ENCODE measurements at regions not wholly inside any gene's neighbourhood (a gene's known extent, or its start where the extent isn't known, plus 50 kb on each side); places are given as distances from the start of the nearest gene placed in this dataset.

- no peak for DNase-seq
Measured at GRCh38 chr6:90668141-90668540, 81.3 kb upstream of the MAP3K7 start.

DNA sequence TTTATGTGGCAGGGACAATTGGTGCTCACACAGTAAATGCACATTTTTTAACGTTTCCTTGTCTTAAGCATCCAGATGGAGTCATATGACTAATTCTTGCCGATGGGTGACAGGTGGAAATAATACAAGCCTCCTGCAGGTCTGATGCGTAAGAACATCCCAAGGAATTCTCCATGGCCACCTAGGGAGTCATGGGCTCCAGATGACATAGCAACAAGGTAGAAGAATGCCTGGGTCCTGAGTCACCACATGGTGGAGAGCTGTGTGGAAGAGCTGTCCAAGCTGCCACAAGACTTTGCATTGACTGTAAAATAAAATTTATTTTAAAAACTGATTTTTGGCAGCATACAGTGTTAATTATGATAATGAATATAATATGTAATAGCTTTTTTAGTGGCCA is 77.0 kb upstream of the MAP3K7 start:
- DNase-seq: no peak

- no peak for DNase-seq
Measured at GRCh38 chr6:90663106-90663505, 76.2 kb upstream of the MAP3K7 start.

- no peak for DNase-seq
Measured at GRCh38 chr6:90660931-90661330, 74.1 kb upstream of the MAP3K7 start.

GRCh38 chr6:90658497-90658896 is 71.6 kb upstream of the MAP3K7 start:
- no peak for DNase-seq

DNA sequence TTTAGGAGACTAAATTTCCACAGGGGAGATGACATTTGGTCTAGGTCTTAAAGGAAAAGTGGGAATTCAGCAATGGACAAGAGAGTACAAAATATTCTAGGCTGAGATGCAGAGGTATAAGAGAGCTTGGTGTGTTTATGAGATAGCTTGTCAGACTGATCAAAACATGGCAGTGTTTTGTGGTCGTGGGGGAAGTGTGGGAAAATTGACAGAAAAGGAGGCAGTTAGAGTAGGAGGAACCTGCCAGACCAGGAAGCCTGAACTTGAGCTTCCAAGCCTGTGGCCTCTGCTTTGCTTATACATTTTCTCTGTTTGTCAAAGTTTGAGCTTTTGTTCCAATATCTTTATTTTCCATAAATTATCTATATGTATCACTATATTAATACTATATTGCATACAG is 69.5 kb upstream of the MAP3K7 start:
- no peak for DNase-seq

DNA sequence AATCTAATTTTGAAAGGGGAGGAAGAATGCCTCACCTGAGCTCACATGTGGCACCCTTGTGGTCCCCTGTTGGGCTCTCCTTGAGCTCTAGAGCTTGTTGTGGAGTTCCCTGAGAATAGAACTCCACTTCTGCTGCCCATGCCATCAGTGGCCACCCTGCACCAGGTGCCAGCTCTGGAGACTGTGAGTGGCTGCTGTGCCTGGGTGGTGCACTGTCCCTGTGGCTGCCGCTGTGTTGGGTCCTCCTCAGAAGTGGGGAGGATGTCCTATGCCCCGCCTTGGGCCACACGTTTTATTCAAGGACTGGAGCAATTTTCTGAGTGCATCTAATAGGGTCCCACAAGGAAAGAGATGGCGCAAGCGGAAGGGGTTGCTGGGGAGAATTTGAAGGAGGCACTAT is 67.9 kb upstream of the MAP3K7 start:
- no peak for DNase-seq

GRCh38 chr6:90654166-90654565 is 67.3 kb upstream of the MAP3K7 start:
- no peak for DNase-seq

- no peak for DNase-seq
Measured at GRCh38 chr6:90653750-90654149, 66.9 kb upstream of the MAP3K7 start.

DNA sequence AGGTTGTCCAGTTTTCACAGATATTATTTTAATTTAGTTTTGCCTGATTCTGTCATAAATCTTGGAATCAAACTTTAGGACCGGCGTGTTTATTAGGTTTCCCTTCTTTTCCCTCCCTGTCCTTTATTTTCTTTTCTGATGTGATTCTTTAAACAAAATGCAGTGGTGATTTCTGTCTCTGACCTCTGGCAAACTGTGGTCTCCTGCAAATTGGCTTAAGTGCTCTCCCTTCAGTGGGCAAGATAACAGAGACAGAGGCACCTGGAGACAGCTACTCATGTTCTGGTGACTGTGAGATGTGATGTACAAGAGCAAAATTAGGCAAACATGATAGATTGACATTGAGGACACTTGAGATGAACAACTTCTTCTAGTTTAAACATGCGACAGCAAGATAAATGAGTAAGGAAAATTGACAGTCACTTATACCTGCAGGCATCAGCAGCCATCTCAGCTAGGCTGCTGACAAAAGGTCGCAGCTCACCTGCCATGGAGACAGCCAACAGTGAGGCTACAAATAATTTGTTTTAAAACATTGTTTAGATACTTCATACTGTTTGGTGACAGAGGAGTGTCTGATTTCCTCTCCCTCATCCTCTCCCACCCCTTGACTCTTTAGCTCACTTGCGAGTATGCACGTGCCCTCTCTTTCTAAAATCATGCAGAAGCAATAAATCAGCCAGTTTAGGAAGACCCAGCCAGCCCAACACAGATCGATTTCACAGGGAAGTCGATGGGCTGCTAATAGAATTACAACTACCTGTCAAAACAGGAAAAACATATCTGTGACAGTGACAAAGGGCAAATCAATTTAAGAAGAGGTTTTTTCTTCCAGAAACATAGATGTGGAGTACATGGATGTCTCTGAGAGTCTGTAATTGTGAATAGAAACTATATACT is 63.4 kb upstream of the MAP3K7 start:
- peak; percentile 73 for DNase-seq

DNA sequence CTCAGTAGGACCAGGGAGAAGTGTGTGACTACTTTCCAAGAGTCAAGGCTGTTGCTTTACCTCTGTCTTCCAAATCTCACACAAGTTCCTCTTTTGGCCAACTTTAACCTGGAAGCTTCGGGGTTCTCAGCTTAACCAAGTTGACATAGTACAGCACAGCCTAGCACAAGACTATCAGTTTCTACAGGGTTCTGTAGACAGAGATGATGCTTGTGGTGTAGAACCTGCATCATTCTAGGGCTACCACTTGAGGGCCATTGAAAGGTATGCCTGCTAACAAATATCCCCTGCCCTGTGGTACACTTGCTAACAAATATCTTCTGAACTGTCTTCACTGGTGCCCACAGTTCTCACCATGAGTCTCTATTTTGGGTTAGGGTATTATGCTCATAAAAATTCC is 62.0 kb upstream of the MAP3K7 start:
- no peak for DNase-seq

DNA sequence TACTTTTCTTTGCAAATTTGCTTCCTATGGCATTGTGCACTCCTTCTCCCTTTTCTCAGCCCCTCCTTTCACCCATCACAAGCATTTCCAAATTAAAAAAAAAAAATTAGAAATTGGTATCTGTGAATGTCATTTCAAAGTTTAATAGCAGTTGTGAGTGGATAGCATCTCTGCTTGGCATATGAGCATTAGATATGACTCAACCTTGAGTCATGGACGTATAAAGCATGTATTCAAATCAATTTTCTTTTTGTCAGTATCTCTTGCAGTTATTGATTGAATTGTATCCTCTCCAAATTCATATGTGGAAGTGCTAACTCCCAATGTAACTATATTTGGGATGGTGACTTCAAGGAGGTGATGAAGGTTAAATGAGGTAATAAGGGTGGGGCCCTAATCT is 60.1 kb upstream of the MAP3K7 start:
- no peak for DNase-seq

DNA sequence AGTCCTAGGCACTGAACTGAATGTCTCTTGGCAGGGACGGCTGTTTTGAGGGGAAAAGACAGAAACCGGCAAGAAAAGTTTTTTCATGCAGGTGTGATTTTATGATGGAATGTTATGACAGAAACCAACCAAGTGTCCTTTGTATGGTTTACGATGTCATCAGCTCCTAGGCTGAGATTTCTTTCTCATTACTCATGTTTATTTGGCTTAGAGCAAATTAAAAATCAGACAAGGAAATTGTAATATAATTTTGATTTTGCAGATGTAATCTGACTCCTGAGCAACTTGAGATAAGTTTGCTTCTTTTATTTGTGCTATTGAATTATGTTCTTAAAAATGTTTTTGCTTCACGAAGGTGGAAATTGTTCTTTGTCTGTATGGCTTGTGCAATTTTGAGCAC is 58.8 kb upstream of the MAP3K7 start:
- DNase-seq: no peak

GRCh38 chr6:90644492-90644891 is 57.6 kb upstream of the MAP3K7 start:
- no peak for DNase-seq

- DNase-seq: peak; percentile 36
Measured at GRCh38 chr6:90643381-90643780, 56.5 kb upstream of the MAP3K7 start.

- DNase-seq: no peak
Measured at GRCh38 chr6:90637320-90637719, 50.4 kb upstream of the MAP3K7 start.

All from DMS153 (cell line).